Transverse colon (tissue), 4 donors: ENCODE measurements at regions not wholly inside any gene's neighbourhood (a gene's known extent, or its start where the extent isn't known, plus 50 kb on each side); places are given as distances from the start of the nearest gene placed in this dataset.

Experiments used
- DNase-seq: peaks from one replicate; pipeline ENCODE4 v3.0.0-alpha.2; 2019
- H3K27ac ChIP-seq, 4 donors: fragments of 200-600 bp; sonication (generic); 2 replicates each; pipeline ENCODE4 v1.5.1; 2016 to 2018; ENCODE audit warnings: inconsistent platforms in 4 of 4
- H3K27me3 ChIP-seq: fragments of 200-600 bp; sonication (generic); 2 replicates; pipeline ENCODE4 v1.5.1; 2017; ENCODE audit warnings: inconsistent platforms
- H3K36me3 ChIP-seq, 4 donors: fragments of 200-600 bp; sonication (generic); 2 replicates each; pipeline ENCODE4 v1.5.1; 2017 to 2019; ENCODE audit warnings: inconsistent platforms in 4 of 4
- H3K4me1 ChIP-seq, 4 donors: fragments of 200-600 bp; sonication (generic); 2 replicates each; pipeline ENCODE4 v1.5.1; 2017 to 2020; ENCODE audit warnings: inconsistent platforms in 4 of 4
- H3K4me3 ChIP-seq, 4 donors: fragments of 200-600 bp; sonication (generic); 1 replicate in 1 of 4; 2 replicates in 3 of 4; pipeline versions ENCODE4 v1.5.1 to v1.6.1; 2017 to 2019; ENCODE audit warnings: inconsistent platforms in 4 of 4
- H3K9me3 ChIP-seq, 2 donors: fragments of 200-600 bp; sonication (generic); 2 replicates each; pipeline ENCODE4 v1.5.1; 2017 to 2019; ENCODE audit warnings: inconsistent platforms in 2 of 2
- EP300 ChIP-seq: sonication (generic); formaldehyde crosslinking; IDR thresholded peaks from one replicate; pipeline ENCODE4 v1.6.1; 2017; ENCODE audit warnings: antibody characterized with exemption, low read depth
- POLR2A ChIP-seq: fragments of 450-650 bp; IDR thresholded peaks from one replicate; pipeline ENCODE4 v1.6.1; 2016; ENCODE audit warnings: antibody characterized with exemption, mild to moderate bottlenecking, moderate library complexity
- POLR2AphosphoS5 ChIP-seq, 3 donors: sonication (generic); formaldehyde crosslinking; IDR thresholded peaks; one replicate each; pipeline ENCODE4 v1.6.1; 2016; ENCODE audit warnings: antibody characterized with exemption in 3 of 3
- WGBS, 2 donors: methylation state at CpG; one replicate each; pipeline ENCODE4 v1.1.5; 2018; ENCODE audit warnings: low coverage in 1 of 2; 5-methylcytosine and 5-hydroxymethylcytosine counted together
- in situ Hi-C, 4 donors: fragments of 200-750 bp; cut with MboI; loops; one replicate each; pipeline versions ENCODE4 v1.15.0 to v1.15.1; 2017; ENCODE audit warnings: low sequenced_read_pairs in 3 of 4, low pct_ligation_motif_present in 1 of 4, low pct_unique_long_range_greater_than_20kb in 1 of 4
- intact Hi-C: fragments of 100-400 bp; cut with DNase I; formaldehyde crosslinking; loops from one replicate; pipeline ENCODE4 v1.15.1; 2023; ENCODE audit warnings: low total_unique reads
- TF ChIP-seq, protein P1 (sequence below), 5 experiments: fragments of 200-600 bp in 3 of 5; fragments of 450-650 bp in 2 of 5; sonication (generic) in 3 of 5; IDR thresholded peaks; 1 replicate in 2 of 5; 2 replicates in 3 of 5; pipeline ENCODE4 v1.5.1; 2016 to 2017; ENCODE audit warnings: antibody characterized with exemption in 5 of 5, inconsistent platforms in 3 of 5, mild to moderate bottlenecking in 2 of 5, moderate library complexity in 1 of 5

DNA sequence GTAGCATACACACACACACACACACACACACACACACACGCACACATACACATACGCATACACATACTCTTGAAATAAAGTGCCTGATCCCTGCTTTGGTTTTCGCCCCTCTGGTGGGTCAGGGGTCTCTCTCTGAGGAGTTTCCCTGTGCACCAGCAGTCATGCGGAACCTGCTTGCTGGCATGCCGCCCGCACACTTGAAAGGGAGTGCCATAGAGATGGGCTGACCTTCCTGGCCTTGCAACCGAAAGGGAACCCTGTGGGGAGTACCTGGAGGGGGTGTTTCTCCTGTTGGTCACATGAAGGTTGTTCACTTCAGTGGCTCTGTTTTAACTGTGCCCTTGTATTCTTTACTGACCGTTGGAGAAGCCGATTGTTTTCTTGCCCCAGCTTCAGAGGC, 752.3 kb downstream of the NR2F2 start:
- Histone ChIP-seq H3K36me3 (no peaks in the 10 kb centered on the region), H3K27me3 (no peaks in the 10 kb centered on the region), H3K27ac (no peak overlapping the region), H3K4me1 (no peaks in the 10 kb centered on the region), H3K4me3 (no peak overlapping the region), H3K9me3 (no peaks in the 10 kb centered on the region)
- intact Hi-C loops (no loop called here), in situ Hi-C loops (no loop called here)
- no peak for DNase-seq
- TF ChIP-seq POLR2AphosphoS5 (IDR thresholded peaks at IDR 0.05) (no peak), EP300 (no peak), POLR2A (no peak)
- TF ChIP-seq, protein P1, sequence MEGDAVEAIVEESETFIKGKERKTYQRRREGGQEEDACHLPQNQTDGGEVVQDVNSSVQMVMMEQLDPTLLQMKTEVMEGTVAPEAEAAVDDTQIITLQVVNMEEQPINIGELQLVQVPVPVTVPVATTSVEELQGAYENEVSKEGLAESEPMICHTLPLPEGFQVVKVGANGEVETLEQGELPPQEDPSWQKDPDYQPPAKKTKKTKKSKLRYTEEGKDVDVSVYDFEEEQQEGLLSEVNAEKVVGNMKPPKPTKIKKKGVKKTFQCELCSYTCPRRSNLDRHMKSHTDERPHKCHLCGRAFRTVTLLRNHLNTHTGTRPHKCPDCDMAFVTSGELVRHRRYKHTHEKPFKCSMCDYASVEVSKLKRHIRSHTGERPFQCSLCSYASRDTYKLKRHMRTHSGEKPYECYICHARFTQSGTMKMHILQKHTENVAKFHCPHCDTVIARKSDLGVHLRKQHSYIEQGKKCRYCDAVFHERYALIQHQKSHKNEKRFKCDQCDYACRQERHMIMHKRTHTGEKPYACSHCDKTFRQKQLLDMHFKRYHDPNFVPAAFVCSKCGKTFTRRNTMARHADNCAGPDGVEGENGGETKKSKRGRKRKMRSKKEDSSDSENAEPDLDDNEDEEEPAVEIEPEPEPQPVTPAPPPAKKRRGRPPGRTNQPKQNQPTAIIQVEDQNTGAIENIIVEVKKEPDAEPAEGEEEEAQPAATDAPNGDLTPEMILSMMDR (IDR thresholded peaks at IDR 0.05), result no peak
- 59 to 83% methylated on average over 9 of the region's 9 CpGs for WGBS, 2 donors

DNA sequence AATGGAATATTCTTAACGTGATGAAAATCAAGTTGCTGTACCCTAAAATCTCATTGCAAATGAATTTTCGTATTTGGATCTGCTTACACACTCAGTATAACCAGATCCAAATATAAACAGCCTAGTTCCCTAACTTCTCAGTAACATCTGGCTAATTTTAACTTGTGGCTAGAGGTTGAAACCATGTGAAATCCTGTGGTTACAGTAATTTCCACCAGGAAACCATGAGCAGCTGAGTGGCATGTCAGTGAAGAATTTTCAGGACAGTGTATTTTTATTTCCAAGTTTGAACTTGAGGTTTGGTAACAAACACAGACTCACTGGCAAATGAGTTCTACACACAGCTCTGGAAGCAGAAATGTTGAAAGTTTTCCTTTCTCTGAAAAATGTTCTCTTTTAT, 754.1 kb downstream of the NR2F2 start:
- in situ Hi-C loops, result no loop called here
- 39 to 57% methylated on average over 1 to 2 of the region's 2 CpGs for WGBS, 2 donors
- Histone ChIP-seq H3K4me1 (no peaks in the 10 kb centered on the region), H3K27ac (no peak overlapping the region), H3K36me3 (no peaks in the 10 kb centered on the region), H3K4me3 (no peak overlapping the region), H3K27me3 (no peaks in the 10 kb centered on the region), H3K9me3 (no peaks in the 10 kb centered on the region)
- intact Hi-C loops, result no loop called here
- no peak for TF ChIP-seq POLR2A
- TF ChIP-seq POLR2AphosphoS5 (IDR thresholded peaks at IDR 0.05), result no peak
- no peak for TF ChIP-seq EP300
- TF ChIP-seq, protein P1 (IDR thresholded peaks at IDR 0.05), result no peak
- no peak for DNase-seq

DNA sequence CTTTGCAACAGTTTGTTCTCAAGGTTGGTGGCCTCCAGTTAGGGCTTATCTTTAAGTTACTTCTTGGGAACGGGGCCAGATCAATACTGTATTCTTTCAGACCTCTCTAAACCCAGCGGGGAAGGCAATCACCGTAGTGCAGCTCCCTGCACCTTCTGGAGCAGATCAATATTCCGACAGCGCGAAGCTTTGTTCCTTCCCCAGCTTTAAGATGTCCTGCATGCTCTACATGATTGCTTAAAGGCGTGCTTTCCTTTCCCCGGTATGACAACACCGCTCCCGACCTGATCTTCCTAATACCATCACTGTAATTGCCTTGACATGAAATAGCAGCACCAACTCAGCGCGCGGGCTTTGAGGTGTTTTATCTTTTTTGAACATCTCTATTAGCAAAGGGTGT, 755.2 kb downstream of the NR2F2 start:
- 69 to 89% methylated on average over 3 to 13 of the region's 13 CpGs for WGBS, 2 donors
- intact Hi-C loops (no loop called here), in situ Hi-C loops (no loop called here)
- DNase-seq, result no peak
- H3K9me3 ChIP-seq, result no peaks in the 10 kb centered on the region
- H3K27me3 ChIP-seq, result no peaks in the 10 kb centered on the region
- TF ChIP-seq POLR2A (no peak), POLR2AphosphoS5 (IDR thresholded peaks at IDR 0.05) (no peak), EP300 (no peak)
- TF ChIP-seq, protein P1 (IDR thresholded peaks at IDR 0.05), result no peak
- no peaks in the 10 kb centered on the region for H3K4me1 ChIP-seq
- H3K36me3 ChIP-seq, result no peaks in the 10 kb centered on the region
- H3K27ac ChIP-seq, result no peak overlapping the region
- H3K4me3 ChIP-seq, result no peak overlapping the region

DNA sequence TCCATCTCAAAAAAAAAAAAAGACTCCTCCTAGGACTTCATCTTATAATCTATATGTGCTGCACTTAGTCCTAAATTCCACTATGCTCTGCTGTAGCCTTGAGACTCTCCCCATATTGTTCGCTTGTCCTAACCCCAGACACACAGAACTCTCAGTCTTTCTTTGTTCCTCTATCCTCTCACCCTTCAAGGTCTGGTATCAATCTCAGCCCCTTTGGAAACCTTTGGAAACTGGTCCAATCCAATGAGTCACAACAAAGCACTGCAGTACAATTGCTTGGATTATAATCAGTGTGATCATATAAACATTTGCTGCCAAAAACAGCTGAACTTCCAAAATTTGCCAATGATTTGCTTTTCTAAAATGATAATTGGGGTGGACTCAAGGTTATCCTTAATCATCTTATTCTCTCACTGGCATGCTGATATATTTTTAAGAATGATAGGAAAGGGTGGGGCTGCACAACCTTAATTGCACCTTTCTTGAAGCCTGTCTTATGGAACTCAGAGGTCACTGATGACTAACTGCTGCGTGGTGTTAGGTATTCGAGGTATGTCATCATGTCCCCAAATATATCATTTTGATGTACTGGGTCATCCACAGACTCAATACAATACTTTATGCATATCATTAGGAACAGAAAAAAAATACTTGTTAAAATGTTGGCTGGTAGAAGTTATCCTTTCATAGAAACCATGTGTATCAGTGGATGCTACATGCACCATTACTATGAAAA, 756.7 kb downstream of the NR2F2 start:
- H3K27me3 ChIP-seq, result no peaks in the 10 kb centered on the region
- H3K36me3 ChIP-seq, result no peaks in the 10 kb centered on the region
- intact Hi-C loops (no loop called here), in situ Hi-C loops (no loop called here)
- WGBS, 2 donors, result 34 to 57% methylated on average over 3 of the region's 3 CpGs
- H3K4me1 ChIP-seq, result no peaks in the 10 kb centered on the region
- H3K27ac ChIP-seq, result no peak overlapping the region
- no peaks in the 10 kb centered on the region for H3K9me3 ChIP-seq
- no peak for DNase-seq
- no peak overlapping the region for H3K4me3 ChIP-seq
- TF ChIP-seq POLR2A (no peak), POLR2AphosphoS5 (IDR thresholded peaks at IDR 0.05) (no peak), EP300 (no peak)
- TF ChIP-seq, protein P1 (IDR thresholded peaks at IDR 0.05), result no peak
